IMR-90 (cell line): ENCODE measurements at regions not wholly inside any gene's neighbourhood (a gene's known extent, or its start where the extent isn't known, plus 50 kb on each side); places are given as distances from the start of the nearest gene placed in this dataset.

Experiments
- ATAC-seq: fragments of 200-7000 bp; cut with Tn5 transposase; 2 replicates; pipeline ENCODE4 v1.9.1; 2020; ENCODE audit warnings: low read depth, mild to moderate bottlenecking, moderate library complexity
- BruUV-seq: library from RNA; stranded (reverse); fragments of 400-500 nt; replicated peaks from 2 replicates; lab custom pipeline; 2021; lab: Mats Ljungman, UMichigan
- CTCF ChIA-PET: fragments of 300-600 bp; formaldehyde crosslinking; extraction: SDS; loops from one replicate; lab custom pipeline; 2021; ENCODE audit warnings: antibody characterized with exemption; lab: Yijun Ruan, JAX
- POLR2A ChIA-PET: fragments of 300-600 bp; sonication (Branson Sonifier 250); formaldehyde crosslinking; loops from one replicate; lab custom pipeline; 2022; ENCODE audit warnings: antibody characterized with exemption; ENCODE audit not compliant: unreplicated experiment; lab: Charles Lee
- DNase-seq: peaks from one replicate; pipeline ENCODE4 v3.0.0; 2013
- H2AFZ ChIP-seq: replicated peaks from 2 replicates; pipeline ENCODE3; 2013; ENCODE audit warnings: low read length, mild to moderate bottlenecking; ENCODE audit not compliant: poor library complexity
- H2AK5ac ChIP-seq: 2 replicates; pipeline ENCODE4 v1.6.1; 2013; ENCODE audit warnings: low read depth, low read length, inconsistent platforms
- H2AK9ac ChIP-seq: replicated peaks from 2 replicates; pipeline ENCODE3; 2013; ENCODE audit warnings: mild to moderate bottlenecking, low read depth, low read length, moderate library complexity; ENCODE audit not compliant: poor library complexity
- H2BK120ac ChIP-seq: 2 replicates; pipeline ENCODE4 v1.6.1; 2013; ENCODE audit warnings: low read depth, low read length, inconsistent platforms
- H2BK15ac ChIP-seq: 3 replicates; pipeline ENCODE4 v1.6.1; 2013; ENCODE audit warnings: low read depth, low read length, inconsistent platforms
- H2BK20ac ChIP-seq: 2 replicates; pipeline ENCODE4 v1.6.1; 2013; ENCODE audit warnings: low read depth, mild to moderate bottlenecking, inconsistent platforms, low read length, moderate library complexity
- H2BK5ac ChIP-seq: 2 replicates; pipeline ENCODE4 v1.6.1; 2013; ENCODE audit warnings: mild to moderate bottlenecking, low read depth, low read length, inconsistent platforms; ENCODE audit not compliant: poor library complexity, severe bottlenecking
- H3K14ac ChIP-seq: replicated peaks from 2 replicates; pipeline ENCODE4 v1.6.1; 2013; ENCODE audit warnings: low read depth, low read length, inconsistent platforms
- H3K18ac ChIP-seq: 2 replicates; pipeline ENCODE4 v1.6.1; 2013; ENCODE audit warnings: low read depth, low read length, control low read depth
- H3K23ac ChIP-seq: 2 replicates; pipeline ENCODE4 v1.6.1; 2013; ENCODE audit warnings: low read depth, low read length, inconsistent platforms
- H3K27ac ChIP-seq: 2 replicates; pipeline ENCODE4 v1.5.1; 2013; ENCODE audit warnings: mild to moderate bottlenecking, control low read depth, low read length; ENCODE audit not compliant: insufficient read depth
- H3K27me3 ChIP-seq: 2 replicates; pipeline ENCODE4 v1.6.1; 2013; ENCODE audit warnings: low read length; ENCODE audit not compliant: control insufficient read depth, insufficient read depth
- H3K36me3 ChIP-seq: 2 replicates; pipeline ENCODE4 v1.6.1; 2013; ENCODE audit warnings: low read length, mixed read lengths; ENCODE audit not compliant: control insufficient read depth, insufficient read depth
- H3K4ac ChIP-seq: 2 replicates; pipeline ENCODE4 v1.6.1; 2013; ENCODE audit warnings: low read depth, low read length, inconsistent platforms
- H3K4me1 ChIP-seq: 2 replicates; pipeline ENCODE4 v1.6.1; 2013; ENCODE audit warnings: low read length, mixed read lengths; ENCODE audit not compliant: control insufficient read depth, insufficient read depth
- H3K4me2 ChIP-seq: 2 replicates; pipeline ENCODE4 v1.6.1; 2013; ENCODE audit warnings: low read depth, mild to moderate bottlenecking, control low read depth, low read length, moderate library complexity
- H3K4me3 ChIP-seq: 2 replicates; pipeline ENCODE4 v1.5.1; 2013; ENCODE audit warnings: low read depth, mild to moderate bottlenecking, control low read depth, low read length, moderate library complexity; ENCODE audit not compliant: insufficient read depth
- H3K56ac ChIP-seq: 2 replicates; pipeline ENCODE4 v1.6.1; 2013; ENCODE audit warnings: low read length, inconsistent platforms; ENCODE audit not compliant: insufficient read depth; ENCODE audit errors: extremely low read depth
- H3K79me1 ChIP-seq, 2 experiments: 2 replicates each; pipeline ENCODE4 v1.6.1; 2013; ENCODE audit warnings: low read length in 2 of 2, inconsistent platforms in 1 of 2, low read depth in 1 of 2
- H3K9ac ChIP-seq: 2 replicates; pipeline ENCODE4 v1.6.1; 2013; ENCODE audit warnings: low read depth, low read length, control low read depth
- H3K9me1 ChIP-seq: 2 replicates; pipeline ENCODE4 v1.6.1; 2013; ENCODE audit warnings: low read length, inconsistent platforms; ENCODE audit not compliant: insufficient read depth
- H3K9me3 ChIP-seq: 2 replicates; pipeline ENCODE4 v1.6.1; 2013; ENCODE audit warnings: low read length; ENCODE audit not compliant: control insufficient read depth, insufficient read depth
- H4K20me1 ChIP-seq: 2 replicates; pipeline ENCODE4 v1.6.1; 2013; ENCODE audit warnings: low read length, inconsistent platforms; ENCODE audit not compliant: insufficient read depth
- H4K5ac ChIP-seq: 2 replicates; pipeline ENCODE4 v1.6.1; 2013; ENCODE audit warnings: mild to moderate bottlenecking, low read depth, low read length, control low read depth
- H4K8ac ChIP-seq, 2 experiments: 2 replicates each; pipeline ENCODE4 v1.6.1; 2013; ENCODE audit warnings: low read depth in 2 of 2, low read length in 2 of 2, control low read depth in 1 of 2, inconsistent platforms in 1 of 2
- H4K91ac ChIP-seq: 2 replicates; pipeline ENCODE4 v1.6.1; 2013; ENCODE audit warnings: low read depth, low read length, inconsistent platforms; ENCODE audit not compliant: insufficient read depth
- MAFK ChIP-seq: IDR thresholded peaks from 2 replicates; pipeline ENCODE4 v1.6.1; 2012; ENCODE audit warnings: low read depth, low read length, improper control_type of control experiment
- POLR2A ChIP-seq: IDR thresholded peaks from 2 replicates; pipeline ENCODE4 v1.6.1; 2012; ENCODE audit warnings: mild to moderate bottlenecking, low read depth, low read length
- WGBS, 2 experiments: methylation state at CpG; one replicate each; pipeline versions ENCODE4 v1.1.5 to v1.1.7; 2013; ENCODE audit warnings: missing lambda C conversion rate in 2 of 2; ENCODE audit not compliant: insufficient read length in 1 of 2; ENCODE audit errors: extremely low coverage in 2 of 2; 5-methylcytosine and 5-hydroxymethylcytosine counted together
- dilution Hi-C: fragments of 300-500 bp; cut with HindIII; formaldehyde crosslinking; loops from one replicate; pipeline ENCODE4 v1.14.3; 2018; ENCODE audit warnings: low sequenced_read_pairs; ENCODE audit not compliant: unreplicated experiment
- in situ Hi-C: fragments of 300-500 bp; cut with MboI; formaldehyde crosslinking; loops from 3 replicates; pipeline ENCODE4 v1.14.3; 2019; ENCODE audit warnings: low sequenced_read_pairs, inconsistent platforms, mixed read lengths
- intact Hi-C: fragments of 100-400 bp; cut with micrococcal nuclease; formaldehyde crosslinking; loops from 2 replicates; pipeline ENCODE4 v1.10.0; 2022

- Histone ChIP-seq H3K27me3 (no peaks in the 10 kb centered on the region), H2BK5ac (no peak overlapping the region), H3K18ac (no peak overlapping the region), H3K9me3 (peaks cover 10% of the 10 kb centered on the region), H2BK15ac (no peak overlapping the region), H3K9ac (no peak overlapping the region), H3K4ac (no peak overlapping the region), H2AK9ac (no peak overlapping the region), H3K56ac (no peak overlapping the region), H3K36me3 (no peaks in the 10 kb centered on the region), H2BK120ac (no peak overlapping the region), H3K14ac (no peak overlapping the region), H4K91ac (no peak overlapping the region), H3K4me3 (no peak overlapping the region), H4K20me1 (no peaks in the 10 kb centered on the region), H2BK20ac (no peak overlapping the region), H3K4me2 (no peak overlapping the region), H3K23ac (no peak overlapping the region), H2AK5ac (no peak overlapping the region), H3K79me1 (no peaks in the 10 kb centered on the region), H2AFZ (no peak overlapping the region), H3K9me1 (no peaks in the 10 kb centered on the region), H3K27ac (no peak overlapping the region), H4K5ac (no peak overlapping the region), H3K4me1 (no peaks in the 10 kb centered on the region), H4K8ac (no peak overlapping the region)
- no peak for TF ChIP-seq POLR2A
- peak; percentile 47 for TF ChIP-seq MAFK
- WGBS, 2 experiments, result no CpG with 5 or more reads among the region's 2 CpGs
- dilution Hi-C loops (no loop called here), in situ Hi-C loops (no loop called here), intact Hi-C loops (no loop called here)
- ChIA-PET POLR2A (no interaction called here), CTCF (interaction anchor here (0.9 kb wide), 1 partner anchor 23 kb away, joined by 3 read pairs; no protein-coding TSS in a partner anchor)
- no peak for DNase-seq
- no peak for ATAC-seq
- BruUV-seq, result no TSS peak
Measured at GRCh38 chr9:103126494-103126893, 131.4 kb downstream of the CYLC2 start.
